Urothelium cell line (cell line): ENCODE measurements at regions not wholly inside any gene's neighbourhood (a gene's known extent, or its start where the extent isn't known, plus 50 kb on each side); places are given as distances from the start of the nearest gene placed in this dataset.
A peak's percentile ranks its signal among the peaks of the same experiment; 100 is the strongest.

Source experiments
- DNase-seq: peaks from one replicate; pipeline ENCODE4 v3.0.0; 2011; ENCODE audit warnings: low spot score, mixed read lengths
- FAIRE-seq: peaks from 2 replicates; lab custom pipeline; 2011; peaks lifted over from hg19 to GRCh38; lab: Jason Lieb, UNC

GRCh38 chr2:107285621-107286299, 399.8 kb upstream of the ST6GAL2 start:
- FAIRE-seq (no peak), DNase-seq (no peak)

DNA sequence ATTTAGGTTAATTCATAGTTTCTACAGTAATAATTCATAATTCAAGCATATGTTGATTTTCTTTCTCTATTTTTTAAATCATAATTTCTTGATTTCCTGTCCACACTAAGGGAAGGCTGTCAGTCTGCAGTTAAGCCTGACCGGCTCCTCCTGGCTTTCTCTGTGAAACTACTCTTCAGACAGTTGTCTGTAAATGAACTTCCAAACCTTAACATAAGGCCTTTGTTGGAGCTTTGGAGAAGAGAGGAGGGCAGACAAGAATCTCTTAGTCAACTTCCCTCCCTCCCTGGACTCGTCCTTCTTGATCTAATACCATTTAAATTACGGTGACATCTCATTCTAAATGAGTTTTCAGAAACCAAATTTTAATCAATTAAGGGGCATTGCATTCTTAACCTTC, 404.1 kb upstream of the ST6GAL2 start:
- no peak for FAIRE-seq
- DNase-seq, result no peak

DNA sequence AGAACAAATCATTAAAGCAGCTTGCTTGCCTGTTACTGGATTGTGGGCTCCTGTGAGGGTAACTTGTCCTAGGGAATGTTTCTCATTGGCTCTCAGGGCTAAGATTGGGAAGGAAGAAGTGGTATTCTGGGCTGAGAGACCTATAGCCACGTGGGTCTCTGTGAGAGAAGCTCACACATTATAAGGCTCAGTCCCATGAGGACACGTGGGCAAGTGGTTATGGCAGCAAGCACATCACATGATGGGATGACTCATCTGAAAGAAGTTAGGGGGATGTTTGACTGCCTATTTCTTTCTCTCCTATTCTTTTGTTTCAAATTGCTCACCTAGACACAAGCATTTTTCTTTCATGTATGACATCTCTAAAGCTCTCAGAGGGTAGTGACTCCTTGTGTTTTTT, 418.0 kb upstream of the ST6GAL2 start:
- FAIRE-seq, result peak; percentile 9

DNA sequence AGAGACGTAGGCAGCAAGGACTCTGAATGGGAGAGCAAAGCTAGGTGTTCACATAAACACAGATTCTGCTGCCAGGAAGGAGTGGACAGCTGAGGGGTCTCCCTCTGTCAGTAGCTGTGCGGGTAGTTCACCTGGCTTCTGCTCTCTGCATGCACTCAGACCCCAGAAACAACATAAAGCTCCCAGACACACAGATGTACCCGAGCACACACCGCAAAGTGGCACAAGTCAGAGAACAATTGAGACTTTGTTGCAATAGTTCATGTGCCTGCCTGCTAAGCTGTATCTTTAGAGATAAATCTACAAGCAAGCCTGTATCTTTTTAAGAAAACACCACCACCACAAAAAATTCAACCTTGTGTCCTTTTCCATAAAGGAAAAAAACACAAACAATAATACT, 420.0 kb upstream of the ST6GAL2 start:
- no peak for DNase-seq
- FAIRE-seq, result no peak

More for the DNA sequence above, 418.0 kb upstream of the ST6GAL2 start:
- peak; percentile 35 for DNase-seq

DNA sequence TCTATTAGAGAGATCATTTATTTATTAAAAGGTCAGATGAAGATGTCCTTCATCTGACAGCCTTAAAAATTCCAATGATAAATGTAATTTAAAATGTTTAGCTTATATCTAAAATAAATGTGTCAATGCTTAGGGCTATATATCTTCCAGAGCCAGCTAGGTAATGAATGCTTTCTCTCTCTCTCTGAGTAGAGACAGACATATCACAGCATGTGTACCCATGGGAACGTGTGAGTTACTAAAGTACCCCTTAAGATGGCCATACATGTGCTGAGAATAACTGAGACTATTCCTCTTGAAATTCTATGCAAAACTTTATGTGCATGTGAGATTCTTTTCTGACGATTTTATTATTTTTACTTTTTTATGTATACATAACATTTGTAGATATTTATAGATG, 420.9 kb upstream of the ST6GAL2 start:
- DNase-seq, result no peak
- no peak for FAIRE-seq

DNA sequence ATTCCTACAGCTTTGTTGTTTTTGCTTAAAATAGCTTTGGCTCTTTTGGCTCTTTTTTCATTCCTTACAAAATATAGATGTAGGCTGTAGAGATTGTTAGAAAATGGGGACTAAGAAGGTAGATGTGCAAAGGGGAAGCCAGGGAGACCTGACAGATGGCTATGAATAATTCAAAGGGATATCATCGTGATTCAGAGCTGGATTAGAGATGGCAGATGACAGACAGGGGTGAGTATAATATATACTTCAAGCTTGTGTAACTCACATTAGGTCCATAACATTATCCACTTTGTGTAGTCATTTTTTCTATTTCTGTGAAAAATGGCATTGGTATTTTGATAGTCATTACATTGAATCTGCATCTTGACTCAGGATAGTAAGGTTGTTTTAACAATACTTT, 422.9 kb upstream of the ST6GAL2 start:
- FAIRE-seq, result no peak
- no peak for DNase-seq

DNA sequence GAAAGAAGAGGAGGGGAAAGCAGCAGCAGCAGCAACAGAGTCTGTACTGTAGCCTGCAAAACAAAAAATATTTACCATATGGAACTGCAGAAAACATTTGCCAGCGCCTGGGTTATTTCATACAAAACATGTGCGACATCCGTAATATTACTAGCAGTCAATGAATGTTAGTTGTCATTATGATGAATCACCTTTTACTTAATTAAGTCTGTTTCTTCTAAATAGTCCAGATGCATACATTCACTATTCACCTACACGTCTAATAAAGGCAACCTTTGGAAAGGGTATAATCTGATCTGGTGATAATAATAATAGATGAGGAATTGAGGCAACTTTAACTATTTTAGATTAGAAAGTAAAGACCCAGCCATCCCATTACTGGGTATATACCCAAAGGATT, 426.3 kb upstream of the ST6GAL2 start:
- FAIRE-seq, result no peak
- DNase-seq, result no peak

DNA sequence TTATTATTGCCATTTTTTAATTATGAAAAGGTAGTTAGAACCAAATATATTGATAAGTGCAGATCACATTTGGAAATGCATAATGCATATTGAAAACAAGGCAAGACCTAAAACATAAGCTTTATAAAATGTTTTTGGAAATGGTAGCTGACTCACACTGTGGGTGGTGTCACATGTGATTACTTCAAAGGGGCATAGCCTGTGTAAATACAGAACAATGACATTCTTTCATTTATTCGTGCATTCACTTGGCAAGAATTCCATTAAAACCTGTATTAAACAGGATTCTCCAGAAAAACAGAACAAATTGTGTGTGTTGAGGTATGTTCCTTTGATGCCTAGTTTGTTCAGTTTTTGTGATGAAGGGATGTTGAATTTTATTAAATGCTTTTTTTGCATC, 427.3 kb upstream of the ST6GAL2 start:
- DNase-seq, result peak; percentile 50
- no peak for FAIRE-seq

DNA sequence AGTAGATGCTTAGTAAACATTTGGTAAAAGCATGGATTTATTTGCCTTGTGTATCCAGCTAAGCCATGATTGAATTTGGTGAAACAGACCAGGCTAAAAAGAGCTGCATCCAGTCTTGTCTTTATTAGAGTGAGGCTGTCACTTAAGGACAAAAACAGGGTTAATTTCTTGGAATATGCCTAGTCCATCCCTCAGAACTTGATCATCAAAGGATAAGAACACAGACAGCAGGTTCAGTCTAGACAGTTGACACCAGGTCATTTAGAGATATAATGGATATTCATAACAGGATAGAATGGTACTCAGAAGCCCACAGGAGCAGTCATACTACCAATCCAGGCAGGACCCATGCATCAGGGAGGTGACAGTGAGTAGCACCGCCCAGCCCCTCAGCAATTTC, 434.9 kb upstream of the ST6GAL2 start:
- DNase-seq, result no peak
- no peak for FAIRE-seq

DNA sequence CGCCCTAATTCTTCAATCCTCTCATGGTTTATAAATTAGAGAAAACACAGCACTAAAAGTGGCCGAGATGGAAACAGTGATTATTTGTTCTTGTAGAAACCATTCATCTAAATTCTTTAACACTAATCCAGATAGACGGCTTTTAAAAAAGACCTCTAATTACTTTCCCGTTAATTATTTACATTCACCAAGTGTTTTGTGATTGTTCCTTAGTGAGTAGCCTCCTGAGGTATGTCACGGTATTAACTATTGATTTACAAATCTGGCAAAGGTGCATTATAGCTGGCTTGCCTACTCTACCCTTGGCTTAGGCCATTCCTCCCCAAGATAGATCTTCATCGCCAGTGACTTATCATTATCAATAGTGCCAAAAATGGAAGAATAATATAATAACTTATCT, 436.4 kb upstream of the ST6GAL2 start:
- no peak for DNase-seq
- no peak for FAIRE-seq

DNA sequence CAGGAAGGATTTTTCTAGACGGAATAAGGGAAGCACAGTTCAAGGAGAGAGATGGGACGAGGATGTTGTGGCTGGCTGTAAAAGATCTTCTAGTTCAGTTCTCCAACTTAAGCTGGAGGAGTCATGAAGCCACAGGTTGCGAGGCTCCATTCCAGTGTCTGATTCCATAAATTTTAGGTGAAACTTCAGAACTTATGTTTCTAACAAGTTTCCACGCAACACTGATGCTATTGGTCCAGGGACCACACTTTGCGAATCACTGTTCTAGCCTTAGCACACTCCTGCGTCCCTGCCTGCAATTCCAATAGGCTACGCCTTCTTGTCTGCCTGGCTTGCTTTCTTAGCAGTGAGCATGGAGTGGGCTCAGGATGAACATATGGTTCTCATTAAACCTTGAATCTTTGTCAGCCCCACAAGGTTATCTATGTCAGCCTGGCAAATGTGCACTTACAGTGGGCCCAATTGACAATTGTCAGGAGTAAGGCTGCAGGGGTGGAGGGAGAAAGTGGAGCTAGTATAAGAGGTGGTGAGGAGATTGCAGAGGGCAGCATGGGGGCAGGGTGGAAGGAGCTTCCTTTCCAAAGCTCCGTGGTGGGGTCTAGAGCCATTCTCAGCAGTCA, 438.1 kb upstream of the ST6GAL2 start:
- DNase-seq (no peak), FAIRE-seq (no peak)

- FAIRE-seq (no peak), DNase-seq (no peak)
Observed at GRCh38 chr2:107325981-107326786, 440.2 kb upstream of the ST6GAL2 start.

DNA sequence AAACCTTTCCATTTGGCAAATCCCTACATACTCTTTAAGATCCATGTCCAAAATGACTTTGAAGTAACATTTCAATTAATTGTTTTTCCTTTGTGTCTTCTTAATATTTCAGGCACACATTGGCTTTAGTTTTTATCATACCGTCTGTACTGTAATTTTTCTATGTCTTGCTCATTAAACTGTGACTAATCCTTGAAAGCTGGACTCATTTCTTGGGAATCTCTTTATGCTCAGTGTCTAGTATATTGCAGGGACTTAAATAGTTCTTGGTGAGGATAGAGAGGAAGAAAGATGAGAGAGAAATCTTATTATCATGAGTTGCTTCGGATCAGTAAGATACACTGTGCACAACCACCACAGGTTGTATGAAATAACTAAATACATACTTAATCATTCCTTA, 448.3 kb upstream of the ST6GAL2 start:
- DNase-seq (no peak), FAIRE-seq (no peak)

DNA sequence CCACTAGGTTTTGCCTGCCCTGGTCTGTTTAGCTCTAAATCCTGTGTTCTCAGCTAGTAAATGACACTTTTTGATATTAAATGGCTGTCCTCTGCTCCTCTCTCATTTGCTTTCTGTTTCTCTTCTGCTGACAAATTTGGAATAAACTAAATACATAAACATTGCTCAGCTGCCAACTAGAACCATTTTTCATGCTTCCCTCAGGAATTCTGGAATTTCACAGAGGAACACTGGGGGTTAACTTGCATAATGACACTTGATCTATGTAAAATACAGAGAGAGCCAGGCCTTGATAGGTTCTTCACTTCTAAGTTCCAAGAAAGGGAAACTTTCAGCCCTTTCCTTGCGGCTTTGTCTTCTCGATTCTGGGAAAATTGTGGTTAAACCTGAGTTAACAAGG, 450.6 kb upstream of the ST6GAL2 start:
- FAIRE-seq, result no peak
- DNase-seq, result no peak

- FAIRE-seq (no peak), DNase-seq (peak; percentile 44)
Observed at GRCh38 chr2:107337209-107337898, 451.4 kb upstream of the ST6GAL2 start.

GRCh38 chr2:107338059-107338458, 452.1 kb upstream of the ST6GAL2 start:
- no peak for DNase-seq
- FAIRE-seq, result no peak

DNA sequence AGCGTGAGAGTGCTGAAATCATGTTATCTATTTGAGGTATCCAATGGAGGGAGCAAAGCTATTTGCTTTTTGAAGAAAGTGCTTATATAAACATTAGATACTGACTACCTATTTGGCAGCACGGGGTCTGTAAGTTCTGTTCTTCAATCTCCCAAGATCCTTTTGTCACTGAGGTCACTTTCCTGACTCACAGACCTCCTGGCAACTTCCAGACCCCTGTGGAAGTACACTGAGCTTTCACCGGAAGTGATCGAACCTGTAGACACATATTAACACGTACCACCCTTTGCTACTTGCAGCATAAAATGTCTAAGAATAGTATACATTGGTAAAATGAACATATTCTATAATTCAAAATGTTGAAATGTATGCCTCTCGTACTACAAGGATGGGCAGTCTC, 452.6 kb upstream of the ST6GAL2 start:
- DNase-seq (no peak), FAIRE-seq (no peak)

DNA sequence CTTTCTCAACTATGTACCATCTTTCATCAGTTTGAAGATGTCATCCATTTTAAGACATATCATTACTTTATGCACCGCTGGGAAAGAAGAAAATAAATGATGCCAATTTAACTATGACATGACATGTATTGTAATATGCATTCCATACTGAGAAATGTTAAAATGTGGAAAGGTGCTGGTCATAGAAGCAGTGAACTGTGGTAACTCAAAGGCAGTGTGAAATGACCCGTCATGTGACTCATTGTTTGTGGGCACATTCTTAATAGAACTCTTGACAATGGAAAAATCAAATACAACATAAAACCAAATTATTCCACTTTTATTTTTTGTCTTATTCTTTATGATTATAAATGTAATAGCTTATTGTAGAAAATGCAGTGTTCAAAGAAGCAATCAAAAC, 455.0 kb upstream of the ST6GAL2 start:
- FAIRE-seq, result no peak

DNA sequence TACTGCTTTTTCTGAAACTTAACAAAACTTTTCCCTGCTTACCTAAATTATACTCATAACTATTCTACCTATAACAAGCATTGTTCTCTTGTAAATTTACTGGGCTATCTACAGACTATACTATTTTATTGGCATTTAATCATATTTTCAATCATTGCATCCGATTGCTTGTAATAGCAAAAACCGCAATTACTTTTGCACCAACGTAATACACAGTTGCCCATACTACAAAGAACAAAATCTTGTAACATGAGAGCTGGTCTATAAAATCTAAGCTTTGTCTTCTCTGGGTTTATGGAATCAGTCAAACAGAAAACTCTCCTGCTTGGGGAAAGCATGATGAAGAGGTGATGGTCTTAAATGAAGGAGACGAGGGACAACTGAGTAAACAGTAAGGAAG, 463.4 kb upstream of the ST6GAL2 start:
- DNase-seq (no peak), FAIRE-seq (no peak)

More for the DNA sequence above, 455.0 kb upstream of the ST6GAL2 start:
- DNase-seq, result no peak

- FAIRE-seq (no peak), DNase-seq (no peak)
Observed at GRCh38 chr2:107354175-107354574, 468.2 kb upstream of the ST6GAL2 start.

GRCh38 chr2:107358362-107358761, 468.3 kb upstream of the RGPD4 start:
- FAIRE-seq (no peak), DNase-seq (no peak)
